OCI-LY1 (cell line): ENCODE measurements at regions not wholly inside any gene's neighbourhood (a gene's known extent, or its start where the extent isn't known, plus 50 kb on each side); places are given as distances from the start of the nearest gene placed in this dataset.

Experiments used
- H2AFZ ChIP-seq: fragments of 200-600 bp; sonication (generic), shearing (Covaris generic); 2 replicates; pipeline ENCODE4 v1.6.0; 2014; ENCODE audit warnings: antibody characterized with exemption, mild to moderate bottlenecking, low read length
- H3F3A ChIP-seq: fragments of 200-600 bp; sonication (generic), shearing (Covaris generic); 2 replicates; pipeline ENCODE4 v1.6.0; 2014; ENCODE audit warnings: mild to moderate bottlenecking, antibody characterized with exemption, low read length, moderate library complexity; ENCODE audit not compliant: insufficient read depth
- H3K27ac ChIP-seq: fragments of 200-600 bp; sonication (generic); 2 replicates; pipeline ENCODE4 v1.5.1; 2014; ENCODE audit warnings: low read length, mixed run types, mild to moderate bottlenecking, low read depth; ENCODE audit not compliant: poor library complexity, severe bottlenecking
- H3K27me3 ChIP-seq: fragments of 200-600 bp; sonication (generic); 2 replicates; pipeline ENCODE4 v1.6.0; 2014; ENCODE audit warnings: antibody characterized with exemption, mild to moderate bottlenecking, low read length, moderate library complexity; ENCODE audit not compliant: insufficient read depth
- H3K36me3 ChIP-seq: fragments of 200-600 bp; sonication (generic); 2 replicates; pipeline ENCODE4 v1.6.1; 2014; ENCODE audit warnings: mild to moderate bottlenecking, antibody characterized with exemption, low read length, moderate library complexity, mixed read lengths; ENCODE audit not compliant: insufficient read depth
- H3K4me1 ChIP-seq: fragments of 200-600 bp; sonication (generic); 2 replicates; pipeline ENCODE4 v1.5.1; 2014; ENCODE audit warnings: mild to moderate bottlenecking, low read length, moderate library complexity; ENCODE audit not compliant: insufficient read depth, severe bottlenecking
- H3K4me2 ChIP-seq: fragments of 200-600 bp; sonication (generic), shearing (Covaris generic); 2 replicates; pipeline ENCODE4 v1.6.1; 2014; ENCODE audit warnings: low read length
- H3K4me3 ChIP-seq: fragments of 200-600 bp; sonication (generic); 2 replicates; pipeline ENCODE4 v1.5.1; 2014; ENCODE audit warnings: low read length, low read depth, mild to moderate bottlenecking, mixed read lengths; ENCODE audit not compliant: poor library complexity, severe bottlenecking
- H3K79me2 ChIP-seq: fragments of 200-600 bp; shearing (Covaris generic); 2 replicates; pipeline ENCODE4 v1.6.1; 2016; ENCODE audit warnings: mixed run types, low read length, mixed read lengths; ENCODE audit not compliant: insufficient read depth
- H3K9ac ChIP-seq: fragments of 200-600 bp; sonication (generic), shearing (Covaris generic); 2 replicates; pipeline ENCODE4 v1.6.1; 2014; ENCODE audit warnings: mild to moderate bottlenecking, low read length, mixed read lengths
- H3K9me2 ChIP-seq: fragments of 200-600 bp; sonication (generic), shearing (Covaris generic); 2 replicates; pipeline ENCODE4 v1.6.1; 2014; ENCODE audit warnings: low read depth, mild to moderate bottlenecking, low read length, mixed read lengths
- H3K9me3 ChIP-seq: fragments of 200-600 bp; shearing (Covaris generic); 2 replicates; pipeline ENCODE4 v1.6.1; 2014; ENCODE audit warnings: low read length, mixed read lengths
- H4K20me1 ChIP-seq: fragments of 200-600 bp; sonication (generic), shearing (Covaris generic); 2 replicates; pipeline ENCODE4 v1.6.0; 2016; ENCODE audit warnings: mild to moderate bottlenecking, low read length; ENCODE audit not compliant: insufficient read depth
- CTCF ChIP-seq: fragments of 200-600 bp; sonication (generic), shearing (Covaris generic); IDR thresholded peaks from 2 replicates; pipeline ENCODE4 v1.5.1; 2017; ENCODE audit warnings: mild to moderate bottlenecking, antibody characterized with exemption, low read length, moderate library complexity, mixed read lengths
- EZH2 ChIP-seq: fragments of 200-600 bp; sonication (generic), shearing (Covaris generic); IDR thresholded peaks from 2 replicates; pipeline ENCODE4 v1.8.0; 2017; ENCODE audit warnings: borderline replicate concordance, mixed run types, mild to moderate bottlenecking, antibody characterized with exemption, low read length, moderate library complexity, mixed read lengths

- Histone ChIP-seq H3K9ac (no peak overlapping the region), H3F3A (no peaks in the 10 kb centered on the region), H3K27me3 (no peaks in the 10 kb centered on the region), H4K20me1 (no peaks in the 10 kb centered on the region), H3K4me2 (no peak overlapping the region), H2AFZ (no peak overlapping the region), H3K27ac (no peak overlapping the region), H3K4me3 (no peak overlapping the region), H3K9me3 (no peaks in the 10 kb centered on the region), H3K79me2 (no peaks in the 10 kb centered on the region), H3K36me3 (no peaks in the 10 kb centered on the region), H3K9me2 (no peaks in the 10 kb centered on the region), H3K4me1 (no peaks in the 10 kb centered on the region)
- TF ChIP-seq EZH2 (no peak), CTCF (no peak)
Observed at GRCh38 chr13:47511647-47512046, 489.4 kb downstream of the SUCLA2 start.

GRCh38 chr13:47508527-47509228 is 492.4 kb downstream of the SUCLA2 start:
- Histone ChIP-seq H3K4me2 (no peak overlapping the region), H3K9me3 (no peaks in the 10 kb centered on the region), H3K4me1 (no peaks in the 10 kb centered on the region), H3K36me3 (no peaks in the 10 kb centered on the region), H3K27ac (no peak overlapping the region), H3K27me3 (no peaks in the 10 kb centered on the region), H2AFZ (no peak overlapping the region), H3K4me3 (no peak overlapping the region), H3K9ac (no peak overlapping the region), H3F3A (no peaks in the 10 kb centered on the region), H4K20me1 (no peaks in the 10 kb centered on the region), H3K79me2 (no peaks in the 10 kb centered on the region), H3K9me2 (no peaks in the 10 kb centered on the region)
- TF ChIP-seq EZH2 = no peak
- no peak for TF ChIP-seq CTCF

- Histone ChIP-seq H3K9me2 (no peaks in the 10 kb centered on the region), H3K79me2 (no peaks in the 10 kb centered on the region), H3K4me2 (no peak overlapping the region), H3K4me3 (no peak overlapping the region), H3F3A (no peaks in the 10 kb centered on the region), H3K27ac (no peak overlapping the region), H3K9me3 (no peaks in the 10 kb centered on the region), H3K4me1 (no peaks in the 10 kb centered on the region), H3K9ac (no peak overlapping the region), H3K36me3 (no peaks in the 10 kb centered on the region), H4K20me1 (no peaks in the 10 kb centered on the region), H3K27me3 (no peaks in the 10 kb centered on the region), H2AFZ (no peak overlapping the region)
- TF ChIP-seq CTCF (no peak), EZH2 (no peak)
Observed at GRCh38 chr13:47503475-47503874, 497.6 kb downstream of the SUCLA2 start.
